HEK293 (cell line): ENCODE measurements at regions not wholly inside any gene's neighbourhood (a gene's known extent, or its start where the extent isn't known, plus 50 kb on each side); places are given as distances from the start of the nearest gene placed in this dataset.
"Not testable (repeated sequence)": the region's sequence is repeated elsewhere in the genome, so short reads cannot be mapped to it uniquely, and the experiment has no call there.

Experiments used
- CTCF ChIP-seq: fragments of 450-650 bp; formaldehyde crosslinking; IDR thresholded peaks from 2 replicates; pipeline ENCODE4 v1.5.1; 2016; ENCODE audit warnings: missing biosample characterization, missing genetic modification characterization
- KLF1 ChIP-seq: fragments of 450-650 bp; formaldehyde crosslinking; IDR thresholded peaks from 2 replicates; pipeline ENCODE4 v1.5.1; 2016; ENCODE audit warnings: missing biosample characterization, missing genetic modification characterization
- REPIN1 ChIP-seq: fragments of 450-650 bp; formaldehyde crosslinking; IDR thresholded peaks from 2 replicates; pipeline ENCODE4 v1.5.1; 2017; ENCODE audit warnings: missing biosample characterization, missing genetic modification characterization, low read depth
- ZNF23 ChIP-seq: fragments of 450-650 bp; formaldehyde crosslinking; IDR thresholded peaks from 2 replicates; pipeline ENCODE4 v1.5.1; 2016; ENCODE audit warnings: missing biosample characterization, missing genetic modification characterization, borderline replicate concordance
- ZNF645 ChIP-seq: fragments of 450-650 bp; formaldehyde crosslinking; IDR thresholded peaks from 2 replicates; pipeline ENCODE4; 2016; ENCODE audit warnings: missing biosample characterization, missing genetic modification characterization
- ZNF660 ChIP-seq: fragments of 450-650 bp; IDR thresholded peaks from 2 replicates; pipeline ENCODE4 v1.5.1; 2018; ENCODE audit warnings: missing biosample characterization, mild to moderate bottlenecking, missing genetic modification characterization

- not testable (repeated sequence) for TF ChIP-seq CTCF (tag by site-specific recombination); ZNF660; KLF1 (tag by site-specific recombination); ZNF645 (tag by site-specific recombination); ZNF23; REPIN1
Observed at GRCh38 chr14:105669231-105669610, 142.8 kb downstream of the TMEM121 start.
